Fibroblast of skin of left biceps (primary cell): ENCODE measurements at regions not wholly inside any gene's neighbourhood (a gene's known extent, or its start where the extent isn't known, plus 50 kb on each side); places are given as distances from the start of the nearest gene placed in this dataset.

Experiments used
- DNase-seq, 2 experiments: peaks; one replicate each; pipeline ENCODE4 v3.0.0-alpha.2; 2013; ENCODE audit warnings: low read depth in 2 of 2

GRCh38 chr12:76611533-76611932, 52.0 kb upstream of the OSBPL8 start:
- no peak for DNase-seq

DNA sequence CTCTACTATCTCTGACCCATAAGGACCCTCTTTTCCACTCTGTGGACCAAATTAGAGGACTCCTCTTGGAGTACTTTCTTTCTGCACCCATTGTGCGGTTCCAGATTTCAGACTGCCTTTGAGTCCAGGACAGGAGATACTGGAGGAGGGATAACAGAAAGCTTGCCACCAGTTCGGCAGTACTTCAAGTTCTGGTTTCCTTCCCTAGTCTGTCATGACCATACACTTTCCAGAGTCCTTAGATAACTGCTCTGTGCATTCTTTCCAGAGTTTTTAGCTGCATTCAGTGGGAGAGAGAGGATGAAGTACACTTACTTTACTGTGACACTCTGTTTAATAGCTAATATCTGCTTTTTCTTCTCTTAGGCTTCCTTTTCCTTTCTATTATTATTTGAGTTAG, 54.8 kb upstream of the OSBPL8 start:
- DNase-seq = no peak

GRCh38 chr12:76618031-76618430, 58.5 kb upstream of the OSBPL8 start:
- no peak for DNase-seq

GRCh38 chr12:76621582-76622024, 62.0 kb upstream of the OSBPL8 start:
- DNase-seq = peak in 1 of 2 experiments; percentile 32

GRCh38 chr12:76622351-76622750, 62.8 kb upstream of the OSBPL8 start:
- DNase-seq = no peak

DNA sequence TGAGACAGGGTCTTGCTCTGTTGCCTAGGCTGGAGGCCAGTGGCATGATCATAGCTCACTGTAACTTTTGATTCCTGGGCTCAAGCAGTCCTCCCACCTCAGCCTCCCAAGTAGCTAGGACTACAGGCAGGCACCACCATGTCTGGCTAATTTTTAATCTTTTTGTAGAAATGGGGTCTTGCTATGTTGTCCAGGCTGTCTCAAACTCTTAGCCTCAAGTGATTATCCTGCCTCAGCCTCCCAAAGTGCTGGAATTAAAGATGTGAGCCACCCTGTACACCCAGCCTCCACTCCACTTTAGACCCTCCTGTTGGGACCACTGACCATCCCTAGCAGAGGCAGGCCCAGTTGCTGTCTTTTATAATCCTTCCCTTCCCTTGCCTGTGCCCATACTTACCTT, 63.3 kb upstream of the OSBPL8 start:
- no peak for DNase-seq

DNA sequence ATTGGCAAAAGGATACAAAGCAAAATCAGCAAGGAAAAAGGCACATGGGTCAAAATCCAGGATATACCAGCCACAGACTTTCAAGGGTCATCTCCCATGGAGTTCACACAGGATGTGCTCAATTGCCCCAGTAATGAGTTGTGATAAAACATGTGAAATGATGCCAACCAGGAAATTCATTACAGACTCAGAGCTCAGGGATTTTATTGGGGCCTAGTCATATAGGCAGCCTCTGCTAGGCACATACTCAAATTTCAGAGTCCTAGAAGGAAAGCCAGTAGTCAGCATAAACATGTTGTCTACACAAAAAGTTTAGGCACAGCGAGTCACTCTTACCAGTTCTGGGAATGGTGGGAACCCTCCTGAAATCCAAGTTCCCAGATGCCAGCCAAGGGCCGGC, 64.4 kb upstream of the OSBPL8 start:
- DNase-seq = no peak

DNA sequence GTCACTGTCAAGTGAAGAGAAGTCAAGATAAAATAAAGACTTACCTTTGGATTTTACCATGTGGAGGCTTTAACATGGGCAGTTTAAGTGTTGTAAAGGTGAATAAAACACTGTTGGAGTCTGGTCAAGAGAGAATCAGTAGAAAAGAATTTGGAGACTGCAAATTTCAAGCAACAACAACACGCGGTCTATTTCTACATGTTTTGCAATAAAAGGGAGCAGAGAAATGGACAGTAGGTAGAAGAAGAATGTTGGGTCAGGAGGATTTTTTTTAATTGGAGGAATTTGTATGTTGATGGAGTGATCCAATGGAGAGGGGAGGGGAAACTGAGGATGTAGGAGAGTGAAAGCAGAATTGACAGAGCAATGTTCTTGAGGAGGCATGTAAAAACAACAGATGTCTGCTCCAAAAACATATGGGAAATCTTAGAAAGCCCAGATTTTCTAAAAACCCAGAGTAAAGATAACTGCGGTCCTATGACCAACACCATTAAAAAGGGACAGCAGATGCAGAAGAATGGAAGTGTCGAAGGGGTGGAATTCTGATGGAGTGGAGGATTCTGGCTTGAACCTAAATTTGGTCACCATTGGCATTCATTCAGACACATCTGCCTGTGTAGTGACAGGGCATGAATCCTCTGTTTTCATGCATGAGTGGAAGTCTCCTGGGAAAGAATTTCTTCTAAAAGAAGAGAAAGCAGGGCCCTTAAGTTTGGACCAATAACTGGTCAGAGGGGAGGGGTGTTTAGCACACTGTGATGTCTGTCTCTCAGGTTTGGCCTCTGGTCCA, 68.0 kb upstream of the OSBPL8 start:
- no peak for DNase-seq

DNA sequence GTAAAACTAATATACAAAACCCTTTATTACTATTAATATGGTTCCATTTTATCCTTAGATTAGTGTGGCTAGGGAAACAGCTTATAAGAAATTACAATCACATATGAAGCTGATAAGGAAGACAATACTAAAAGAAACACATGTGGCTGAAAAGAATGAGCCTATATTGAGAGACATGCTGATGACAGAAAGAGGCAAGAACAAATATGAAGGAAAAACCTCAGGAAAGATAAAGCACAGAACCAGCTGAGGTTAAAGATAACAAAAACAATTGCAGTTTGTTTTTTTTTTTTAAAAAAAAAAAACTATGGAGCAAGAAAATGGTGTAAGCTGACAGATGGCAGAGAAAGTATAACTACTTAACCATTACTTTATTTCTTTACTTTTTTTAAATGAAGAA, 69.2 kb upstream of the OSBPL8 start:
- no peak for DNase-seq

DNA sequence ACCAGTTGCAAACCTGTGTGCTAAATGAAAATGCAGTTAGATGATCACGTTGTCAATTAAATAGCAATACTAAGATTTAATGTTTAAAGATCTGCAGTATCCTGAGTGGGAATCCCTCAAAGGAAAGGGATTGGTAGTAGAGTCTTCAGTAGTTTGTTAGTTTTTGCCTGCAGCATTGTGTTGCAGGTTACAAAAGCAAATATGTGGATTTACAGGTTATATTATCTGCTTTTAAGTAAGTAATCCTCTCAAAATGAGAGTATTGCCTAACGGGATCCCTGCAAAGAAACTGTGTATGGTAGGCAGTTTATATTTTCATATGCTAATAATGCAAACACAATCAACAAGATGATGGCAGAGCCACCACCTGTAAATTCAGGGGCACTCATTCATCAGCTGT, 72.2 kb upstream of the OSBPL8 start:
- no peak for DNase-seq

DNA sequence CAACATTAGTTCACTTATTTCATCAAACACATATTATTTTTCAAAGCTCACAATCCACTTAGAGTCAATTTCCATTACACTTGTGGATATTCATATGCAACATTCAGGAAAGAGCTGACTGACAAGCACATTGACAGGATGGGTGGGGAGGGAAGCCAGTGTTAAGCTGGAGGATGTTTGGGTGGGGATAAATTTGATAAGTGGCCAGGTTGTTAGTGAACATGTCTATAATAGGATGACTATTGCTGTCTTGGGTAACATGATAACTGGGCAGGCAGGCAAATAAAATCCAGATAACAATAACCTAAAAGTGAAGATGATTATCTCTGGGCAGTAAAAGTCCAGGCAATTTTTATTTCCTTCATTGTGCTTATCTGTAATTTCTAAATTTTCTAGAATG, 73.8 kb upstream of the OSBPL8 start:
- no peak for DNase-seq

DNA sequence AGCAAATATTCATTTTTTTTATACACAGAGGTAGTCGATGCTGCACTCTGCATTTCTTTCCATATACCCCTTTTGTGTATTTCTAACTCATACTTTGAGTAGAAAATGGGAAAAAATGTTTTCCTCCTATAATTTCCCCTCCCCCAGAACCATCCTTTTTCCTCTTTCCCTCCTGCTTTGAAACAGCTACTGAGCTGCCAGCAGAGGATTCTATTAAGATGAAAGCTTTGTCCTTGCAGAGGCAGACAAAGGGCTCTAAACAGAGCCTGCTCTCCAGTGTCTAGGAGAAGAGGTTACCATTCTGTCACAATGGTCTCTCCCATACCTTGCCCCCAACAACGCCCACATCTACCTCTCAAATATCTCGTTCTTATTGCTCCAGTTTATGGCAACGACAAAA, 74.6 kb upstream of the OSBPL8 start:
- DNase-seq = no peak

- DNase-seq = no peak
Observed at GRCh38 chr12:76636121-76636692, 76.6 kb upstream of the OSBPL8 start.

- no peak for DNase-seq
Observed at GRCh38 chr12:76637807-76638206, 78.2 kb upstream of the OSBPL8 start.

- DNase-seq = no peak
Observed at GRCh38 chr12:76639646-76640045, 80.1 kb upstream of the OSBPL8 start.

DNA sequence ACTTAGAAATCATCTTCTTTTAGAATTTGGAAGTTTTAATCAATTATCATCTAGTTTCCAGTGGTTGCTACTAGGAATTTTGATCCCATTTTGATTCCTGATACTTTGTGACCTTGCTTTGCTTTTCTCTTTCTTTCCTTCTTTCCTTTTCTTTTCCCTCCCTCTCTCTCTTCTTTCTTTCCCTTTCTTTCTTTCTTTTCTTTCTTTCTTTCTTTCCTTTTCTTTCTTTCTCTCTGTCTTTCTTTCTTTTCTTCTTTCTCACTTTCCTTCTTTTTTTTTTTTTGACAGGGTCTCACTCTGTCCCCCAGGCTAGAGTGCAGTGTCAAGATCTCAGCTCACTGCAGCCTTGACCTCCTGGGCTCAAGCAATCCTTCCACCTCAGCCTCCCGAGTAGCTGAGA, 81.5 kb upstream of the OSBPL8 start:
- DNase-seq = no peak

GRCh38 chr12:76641961-76642360, 82.4 kb upstream of the OSBPL8 start:
- DNase-seq = no peak

DNA sequence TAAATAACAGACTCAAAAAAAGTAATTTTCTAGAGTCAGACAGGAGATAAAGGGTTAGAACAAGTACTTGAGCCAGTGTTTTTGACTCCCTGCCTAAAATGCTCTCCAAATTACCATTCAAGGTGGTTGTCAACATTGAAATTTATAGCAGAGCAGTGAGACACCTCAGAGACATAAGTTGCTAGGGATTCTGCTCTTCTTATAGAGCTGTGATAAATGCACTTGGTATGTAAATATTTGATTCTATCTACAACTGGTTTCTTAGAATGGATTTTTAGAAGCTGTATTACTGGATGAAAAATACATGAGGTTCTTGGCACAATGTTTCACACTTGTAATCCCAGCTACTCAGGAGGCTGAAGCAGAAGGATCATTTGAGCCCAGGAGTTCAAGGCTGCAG, 83.9 kb upstream of the OSBPL8 start:
- DNase-seq = peak; percentile 39 to 42

DNA sequence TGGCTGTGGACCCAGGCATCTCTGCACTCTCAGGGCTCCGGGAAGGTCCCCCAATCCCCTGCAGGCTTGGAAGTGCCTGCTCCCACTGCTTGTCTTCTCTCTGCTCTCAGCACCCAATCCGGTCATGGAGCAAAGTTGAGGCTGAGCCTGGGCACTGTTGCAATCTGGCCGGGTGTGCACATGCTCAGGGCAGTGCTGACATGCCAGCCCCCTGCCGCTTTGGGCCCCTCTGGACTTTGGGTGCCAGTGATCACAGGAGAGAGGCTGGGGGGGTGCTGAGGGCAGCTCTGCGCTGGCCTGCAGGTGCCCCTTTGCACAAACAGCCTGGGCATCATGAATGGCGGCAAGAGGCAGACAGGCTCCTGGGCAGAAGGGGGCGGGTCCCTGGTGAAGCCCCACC, 85.4 kb upstream of the OSBPL8 start:
- no peak for DNase-seq

GRCh38 chr12:76645934-76646333, 86.4 kb upstream of the OSBPL8 start:
- DNase-seq = no peak

- DNase-seq = no peak
Observed at GRCh38 chr12:76646366-76646765, 86.8 kb upstream of the OSBPL8 start.

DNA sequence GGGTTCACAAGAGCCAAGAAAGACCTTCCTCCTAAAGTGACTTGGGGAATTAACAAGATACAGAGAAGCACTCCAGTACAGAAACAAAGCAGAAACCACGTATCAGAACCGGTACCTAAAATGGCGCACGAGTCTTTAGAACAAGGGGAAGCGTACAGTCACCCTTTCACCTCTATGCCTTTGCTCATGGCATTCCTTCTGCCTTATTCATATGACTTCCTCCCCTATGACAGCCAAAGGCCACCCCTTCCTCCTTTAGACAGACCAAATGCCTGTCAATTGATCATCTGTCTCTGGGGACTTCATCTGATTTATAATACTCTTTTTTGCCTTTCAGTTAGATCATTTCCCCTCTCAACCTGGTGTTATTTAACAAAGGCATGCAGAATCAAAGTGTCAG, 89.5 kb upstream of the OSBPL8 start:
- no peak for DNase-seq

DNA sequence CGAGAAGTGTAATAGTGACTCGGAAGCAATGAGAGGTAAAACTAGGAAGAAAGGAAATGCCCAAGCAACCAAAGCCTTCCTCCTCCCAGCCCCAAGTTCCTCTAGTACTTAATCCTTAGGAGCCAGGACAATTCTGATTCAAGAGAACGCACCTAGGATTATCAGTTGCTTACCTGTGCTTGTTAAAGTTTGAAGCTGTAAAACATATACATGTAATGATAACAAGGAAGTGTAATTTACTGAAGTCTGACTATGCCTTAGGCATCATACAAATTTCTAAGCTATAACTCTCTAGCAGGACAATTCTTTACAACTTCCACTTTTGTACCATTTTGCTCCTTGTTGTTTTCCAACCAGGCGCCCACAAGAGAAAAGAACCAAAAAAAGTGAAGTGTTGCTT, 92.8 kb upstream of the OSBPL8 start:
- DNase-seq = no peak

DNA sequence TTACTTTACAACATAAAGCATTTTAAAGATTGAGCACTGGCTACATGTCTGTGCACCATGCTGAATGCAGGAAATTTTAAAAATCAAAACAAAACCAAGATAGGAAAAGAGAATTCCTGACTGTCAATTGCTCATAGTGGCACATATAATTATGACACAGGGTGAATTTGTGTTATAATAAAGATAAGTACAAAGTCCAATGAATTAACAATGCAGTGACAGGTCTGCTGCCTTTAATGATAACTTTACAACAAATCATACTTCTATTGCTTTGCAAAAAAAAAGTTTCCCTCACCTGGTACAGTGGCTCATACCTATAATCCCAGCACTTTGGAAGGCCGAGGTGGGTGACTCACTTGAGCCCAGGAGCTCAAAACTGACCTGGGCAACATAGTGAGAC, 93.8 kb upstream of the OSBPL8 start:
- DNase-seq = no peak
